ENCODE measurements at regions not wholly inside any gene's neighbourhood (a gene's known extent, or its start where the extent isn't known, plus 50 kb on each side); places are given as distances from the start of the nearest gene placed in this dataset.

DNA sequence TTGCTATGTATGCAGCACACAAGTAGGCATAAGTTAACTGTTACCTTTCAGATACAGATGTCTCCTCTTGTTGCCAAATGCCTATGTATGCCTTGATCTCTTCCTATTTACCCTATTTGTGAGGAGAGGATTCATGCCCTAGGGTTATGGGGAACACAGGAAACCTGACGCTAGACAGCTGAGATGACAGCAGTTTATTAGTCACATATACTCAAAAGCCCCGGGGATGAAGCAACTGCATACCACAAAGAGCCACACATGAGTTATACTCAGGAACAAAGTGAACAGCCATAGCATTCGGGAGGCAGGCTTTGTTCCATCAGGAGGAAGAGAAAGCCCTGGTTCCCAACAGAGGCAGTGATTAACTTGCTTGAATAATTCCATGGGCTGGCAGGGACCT is 1011.7 kb upstream of the PCDH7 start:
- no peak overlapping the region for H3K27ac ChIP-seq (ENCODE audit: low read depth, low read length)
- no peaks in the 10 kb centered on the region for H3K36me3 ChIP-seq (ENCODE audit: control insufficient read depth in 1 of 2, insufficient read depth in 2 of 2, low read length in 2 of 2)
- ATAC-seq (no peak), DNase-seq (ENCODE audit: low read depth, low spot score) (no peak)
- H4K20me1 ChIP-seq (ENCODE audit: insufficient read depth): no peaks in the 10 kb centered on the region
- BruUV-seq (replicated peaks): no TSS peak
- ChIA-PET CTCF (no interaction called here), RAD21 (ENCODE audit: low non-redundant PET in 1 of 2, low total read pairs in 2 of 2, uncharacterized antibody in 2 of 2, unreplicated experiment in 2 of 2) (no interaction called here), POLR2A (no interaction called here)
- no peaks in the 10 kb centered on the region; a peak in 1 of 4 replicates for H3K9me3 ChIP-seq (ENCODE audit: control insufficient read depth in 1 of 2, insufficient read depth in 1 of 2, low read depth in 1 of 2, low read length in 2 of 2)
- intact Hi-C loops (cut with micrococcal nuclease): no loop called here
- TF ChIP-seq, protein P1, sequence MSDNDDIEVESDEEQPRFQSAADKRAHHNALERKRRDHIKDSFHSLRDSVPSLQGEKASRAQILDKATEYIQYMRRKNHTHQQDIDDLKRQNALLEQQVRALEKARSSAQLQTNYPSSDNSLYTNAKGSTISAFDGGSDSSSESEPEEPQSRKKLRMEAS (IDR thresholded peaks at IDR 0.05): no peak
- TF ChIP-seq POLR2A (IDR thresholded peaks at IDR 0.05; ENCODE audit: borderline replicate concordance, extremely low read depth, insufficient read depth, insufficient read length): no peak
- no peak for TF ChIP-seq ELF1 (IDR thresholded peaks at IDR 0.05; ENCODE audit: borderline replicate concordance, low read depth)
- TF ChIP-seq, protein P2, sequence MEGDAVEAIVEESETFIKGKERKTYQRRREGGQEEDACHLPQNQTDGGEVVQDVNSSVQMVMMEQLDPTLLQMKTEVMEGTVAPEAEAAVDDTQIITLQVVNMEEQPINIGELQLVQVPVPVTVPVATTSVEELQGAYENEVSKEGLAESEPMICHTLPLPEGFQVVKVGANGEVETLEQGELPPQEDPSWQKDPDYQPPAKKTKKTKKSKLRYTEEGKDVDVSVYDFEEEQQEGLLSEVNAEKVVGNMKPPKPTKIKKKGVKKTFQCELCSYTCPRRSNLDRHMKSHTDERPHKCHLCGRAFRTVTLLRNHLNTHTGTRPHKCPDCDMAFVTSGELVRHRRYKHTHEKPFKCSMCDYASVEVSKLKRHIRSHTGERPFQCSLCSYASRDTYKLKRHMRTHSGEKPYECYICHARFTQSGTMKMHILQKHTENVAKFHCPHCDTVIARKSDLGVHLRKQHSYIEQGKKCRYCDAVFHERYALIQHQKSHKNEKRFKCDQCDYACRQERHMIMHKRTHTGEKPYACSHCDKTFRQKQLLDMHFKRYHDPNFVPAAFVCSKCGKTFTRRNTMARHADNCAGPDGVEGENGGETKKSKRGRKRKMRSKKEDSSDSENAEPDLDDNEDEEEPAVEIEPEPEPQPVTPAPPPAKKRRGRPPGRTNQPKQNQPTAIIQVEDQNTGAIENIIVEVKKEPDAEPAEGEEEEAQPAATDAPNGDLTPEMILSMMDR (IDR thresholded peaks at IDR 0.05 in 2 of 3, conservative IDR thresholded peaks at IDR 0.05 in 1 of 3; ENCODE audit: borderline replicate concordance in 1 of 3, insufficient read depth in 1 of 3, low read depth in 2 of 3, low read length in 2 of 3): no peak
- TF ChIP-seq ZFX (IDR thresholded peaks at IDR 0.05): no peak
- TF ChIP-seq SIN3A (IDR thresholded peaks at IDR 0.05; ENCODE audit: low read depth): no peak
- no peak for TF ChIP-seq TCF7L2 (IDR thresholded peaks at IDR 0.05; ENCODE audit: borderline replicate concordance, extremely low read depth, insufficient read depth, insufficient read length)
- TF ChIP-seq SP1 (IDR thresholded peaks at IDR 0.05; ENCODE audit: low read depth): no peak
- no peak for TF ChIP-seq JUND (IDR thresholded peaks at IDR 0.05)
- TF ChIP-seq RAD21 (IDR thresholded peaks at IDR 0.05; ENCODE audit: low read depth): no peak
- TF ChIP-seq POLR2AphosphoS5 (IDR thresholded peaks at IDR 0.05; ENCODE audit: low read depth, low read length): no peak
- H3K4me1 ChIP-seq (ENCODE audit: control insufficient read depth in 1 of 2, insufficient read depth in 2 of 2, low read length in 2 of 2): no peaks in the 10 kb centered on the region
- H3K27me3 ChIP-seq (ENCODE audit: insufficient read depth, low read length): no peaks in the 10 kb centered on the region
- no peak overlapping the region for H2AFZ ChIP-seq (ENCODE audit: low read depth, low read length, poor library complexity, severe bottlenecking)
- no peak overlapping the region for H3K4me2 ChIP-seq (ENCODE audit: low read length)
- H3K4me3 ChIP-seq (replicated peaks in 1 of 2; ENCODE audit: low read depth in 1 of 2, low read length in 2 of 2): no peak overlapping the region
- H3K9me2 ChIP-seq (ENCODE audit: insufficient read depth): peaks cover 3% of the 10 kb centered on the region; the same call in 1 of the 2 replicates
- H3K79me2 ChIP-seq (ENCODE audit: insufficient read depth, low read length): no peaks in the 10 kb centered on the region
- no peak overlapping the region for H3K9ac ChIP-seq (ENCODE audit: low read length)

Data from HCT116 (cell line).